HL-60 (cell line): ENCODE measurements at regions not wholly inside any gene's neighbourhood (a gene's known extent, or its start where the extent isn't known, plus 50 kb on each side); places are given as distances from the start of the nearest gene placed in this dataset.

Source experiments
- DNase-seq, 2 experiments: peaks; one replicate each; pipeline ENCODE4 v3.0.0-alpha.2; 2010 to 2020; ENCODE audit warnings: low read depth in 1 of 2, low spot score in 1 of 2
- H3K27ac ChIP-seq: fragments of 250-450 bp; sonication (Bioruptor Pico); replicated peaks from 2 replicates; pipeline ENCODE4 v1.5.1; 2020; ENCODE audit warnings: mild to moderate bottlenecking, moderate library complexity
- H3K27me3 ChIP-seq: fragments of 250-450 bp; sonication (Bioruptor Pico); 2 replicates; pipeline ENCODE4 v1.5.1; 2021; ENCODE audit warnings: mild to moderate bottlenecking, moderate library complexity; ENCODE audit not compliant: insufficient read depth, poor library complexity, severe bottlenecking
- H3K4me3 ChIP-seq: replicated peaks from 2 replicates; pipeline ENCODE4 v1.5.1; 2011; ENCODE audit warnings: mild to moderate bottlenecking, control low read depth, low read length; ENCODE audit not compliant: insufficient read depth
- CTCF ChIP-seq: IDR thresholded peaks from one replicate; pipeline ENCODE4 v1.5.1; 2011; ENCODE audit warnings: low read length, control low read depth, inconsistent platforms; ENCODE audit not compliant: insufficient read depth
- GABPA ChIP-seq: IDR thresholded peaks from 2 replicates; pipeline ENCODE4 v1.6.1; 2012; ENCODE audit warnings: low read depth
- POLR2AphosphoS5 ChIP-seq: IDR thresholded peaks from 2 replicates; pipeline ENCODE4 v1.6.1; 2012; ENCODE audit warnings: low read depth
- REST ChIP-seq: IDR thresholded peaks from 2 replicates; pipeline ENCODE4 v1.6.1; 2012; ENCODE audit warnings: low read depth; ENCODE audit not compliant: insufficient replicate concordance
- SPI1 ChIP-seq: IDR thresholded peaks from 2 replicates; pipeline ENCODE4 v1.6.1; 2012; ENCODE audit warnings: low read depth, mild to moderate bottlenecking, borderline replicate concordance

- TF ChIP-seq REST (no peak), GABPA (no peak), POLR2AphosphoS5 (no peak), SPI1 (no peak), CTCF (no peak)
- H3K27ac ChIP-seq = no peak overlapping the region
Measured at GRCh38 chr2:8003462-8004075, 678.3 kb upstream of the ID2 start.

GRCh38 chr2:8004250-8004681, 677.6 kb upstream of the ID2 start:
- H3K27ac ChIP-seq = no peak overlapping the region
- TF ChIP-seq CTCF (no peak), REST (no peak), SPI1 (no peak), POLR2AphosphoS5 (no peak), GABPA (no peak)
- no peaks in the 10 kb centered on the region for H3K27me3 ChIP-seq
- H3K4me3 ChIP-seq = no peak overlapping the region
- peak in 1 of 2 experiments; percentile 7 for DNase-seq

More at GRCh38 chr2:8003462-8004075, 678.3 kb upstream of the ID2 start:
- DNase-seq = no peak
- H3K4me3 ChIP-seq = no peak overlapping the region
- no peaks in the 10 kb centered on the region for H3K27me3 ChIP-seq

GRCh38 chr2:8006181-8006580, 675.7 kb upstream of the ID2 start:
- DNase-seq = no peak
- Histone ChIP-seq H3K27ac (no peak overlapping the region), H3K27me3 (no peaks in the 10 kb centered on the region), H3K4me3 (no peak overlapping the region)
- no peak for TF ChIP-seq GABPA
- TF ChIP-seq REST = no peak
- no peak for TF ChIP-seq CTCF
- no peak for TF ChIP-seq SPI1
- TF ChIP-seq POLR2AphosphoS5 = no peak
